Prostate gland (tissue), 2 donors: ENCODE measurements at regions not wholly inside any gene's neighbourhood (a gene's known extent, or its start where the extent isn't known, plus 50 kb on each side); places are given as distances from the start of the nearest gene placed in this dataset.

Source experiments
- CTCF ChIP-seq, 4 experiments: fragments of 200-600 bp in 2 of 4; fragments of 450-650 bp in 2 of 4; sonication (generic) in 2 of 4; IDR thresholded peaks; 1 replicate in 3 of 4; 2 replicates in 1 of 4; pipeline ENCODE4 v1.5.1; 2016 to 2019; ENCODE audit warnings: antibody characterized with exemption in 4 of 4, mild to moderate bottlenecking in 2 of 4, moderate library complexity in 2 of 4
- POLR2A ChIP-seq: fragments of 450-650 bp; IDR thresholded peaks from one replicate; pipeline ENCODE4 v1.6.1; 2016; ENCODE audit warnings: antibody characterized with exemption, mild to moderate bottlenecking

- no peak for TF ChIP-seq CTCF (IDR thresholded peaks at IDR 0.05)
- no peak for TF ChIP-seq POLR2A
These were observed 88.0 kb upstream of the EFEMP1 start for GRCh38 chr2:56011624-56012023.
